IMR-90 (cell line): ENCODE measurements at regions not wholly inside any gene's neighbourhood (a gene's known extent, or its start where the extent isn't known, plus 50 kb on each side); places are given as distances from the start of the nearest gene placed in this dataset.

Experiments
- ATAC-seq: fragments of 200-7000 bp; cut with Tn5 transposase; 2 replicates; pipeline ENCODE4 v1.9.1; 2020; ENCODE audit warnings: low read depth, mild to moderate bottlenecking, moderate library complexity
- BruUV-seq: library from RNA; stranded (reverse); fragments of 400-500 nt; replicated peaks from 2 replicates; lab custom pipeline; 2021; lab: Mats Ljungman, UMichigan
- CTCF ChIA-PET: fragments of 300-600 bp; formaldehyde crosslinking; extraction: SDS; loops from one replicate; lab custom pipeline; 2021; ENCODE audit warnings: antibody characterized with exemption; lab: Yijun Ruan, JAX
- POLR2A ChIA-PET: fragments of 300-600 bp; sonication (Branson Sonifier 250); formaldehyde crosslinking; loops from one replicate; lab custom pipeline; 2022; ENCODE audit warnings: antibody characterized with exemption; ENCODE audit not compliant: unreplicated experiment; lab: Charles Lee
- DNase-seq: peaks from one replicate; pipeline ENCODE4 v3.0.0; 2013
- H2AFZ ChIP-seq: replicated peaks from 2 replicates; pipeline ENCODE3; 2013; ENCODE audit warnings: low read length, mild to moderate bottlenecking; ENCODE audit not compliant: poor library complexity
- H2AK5ac ChIP-seq: 2 replicates; pipeline ENCODE4 v1.6.1; 2013; ENCODE audit warnings: low read depth, low read length, inconsistent platforms
- H2AK9ac ChIP-seq: replicated peaks from 2 replicates; pipeline ENCODE3; 2013; ENCODE audit warnings: mild to moderate bottlenecking, low read depth, low read length, moderate library complexity; ENCODE audit not compliant: poor library complexity
- H2BK120ac ChIP-seq: 2 replicates; pipeline ENCODE4 v1.6.1; 2013; ENCODE audit warnings: low read depth, low read length, inconsistent platforms
- H2BK15ac ChIP-seq: 3 replicates; pipeline ENCODE4 v1.6.1; 2013; ENCODE audit warnings: low read depth, low read length, inconsistent platforms
- H2BK20ac ChIP-seq: 2 replicates; pipeline ENCODE4 v1.6.1; 2013; ENCODE audit warnings: low read depth, mild to moderate bottlenecking, inconsistent platforms, low read length, moderate library complexity
- H2BK5ac ChIP-seq: 2 replicates; pipeline ENCODE4 v1.6.1; 2013; ENCODE audit warnings: mild to moderate bottlenecking, low read depth, low read length, inconsistent platforms; ENCODE audit not compliant: poor library complexity, severe bottlenecking
- H3K14ac ChIP-seq: replicated peaks from 2 replicates; pipeline ENCODE4 v1.6.1; 2013; ENCODE audit warnings: low read depth, low read length, inconsistent platforms
- H3K18ac ChIP-seq: 2 replicates; pipeline ENCODE4 v1.6.1; 2013; ENCODE audit warnings: low read depth, low read length, control low read depth
- H3K23ac ChIP-seq: 2 replicates; pipeline ENCODE4 v1.6.1; 2013; ENCODE audit warnings: low read depth, low read length, inconsistent platforms
- H3K27ac ChIP-seq: 2 replicates; pipeline ENCODE4 v1.5.1; 2013; ENCODE audit warnings: mild to moderate bottlenecking, control low read depth, low read length; ENCODE audit not compliant: insufficient read depth
- H3K27me3 ChIP-seq: 2 replicates; pipeline ENCODE4 v1.6.1; 2013; ENCODE audit warnings: low read length; ENCODE audit not compliant: control insufficient read depth, insufficient read depth
- H3K36me3 ChIP-seq: 2 replicates; pipeline ENCODE4 v1.6.1; 2013; ENCODE audit warnings: low read length, mixed read lengths; ENCODE audit not compliant: control insufficient read depth, insufficient read depth
- H3K4ac ChIP-seq: 2 replicates; pipeline ENCODE4 v1.6.1; 2013; ENCODE audit warnings: low read depth, low read length, inconsistent platforms
- H3K4me1 ChIP-seq: 2 replicates; pipeline ENCODE4 v1.6.1; 2013; ENCODE audit warnings: low read length, mixed read lengths; ENCODE audit not compliant: control insufficient read depth, insufficient read depth
- H3K4me2 ChIP-seq: 2 replicates; pipeline ENCODE4 v1.6.1; 2013; ENCODE audit warnings: low read depth, mild to moderate bottlenecking, control low read depth, low read length, moderate library complexity
- H3K4me3 ChIP-seq: 2 replicates; pipeline ENCODE4 v1.5.1; 2013; ENCODE audit warnings: low read depth, mild to moderate bottlenecking, control low read depth, low read length, moderate library complexity; ENCODE audit not compliant: insufficient read depth
- H3K56ac ChIP-seq: 2 replicates; pipeline ENCODE4 v1.6.1; 2013; ENCODE audit warnings: low read length, inconsistent platforms; ENCODE audit not compliant: insufficient read depth; ENCODE audit errors: extremely low read depth
- H3K79me1 ChIP-seq, 2 experiments: 2 replicates each; pipeline ENCODE4 v1.6.1; 2013; ENCODE audit warnings: low read length in 2 of 2, inconsistent platforms in 1 of 2, low read depth in 1 of 2
- H3K9ac ChIP-seq: 2 replicates; pipeline ENCODE4 v1.6.1; 2013; ENCODE audit warnings: low read depth, low read length, control low read depth
- H3K9me1 ChIP-seq: 2 replicates; pipeline ENCODE4 v1.6.1; 2013; ENCODE audit warnings: low read length, inconsistent platforms; ENCODE audit not compliant: insufficient read depth
- H3K9me3 ChIP-seq: 2 replicates; pipeline ENCODE4 v1.6.1; 2013; ENCODE audit warnings: low read length; ENCODE audit not compliant: control insufficient read depth, insufficient read depth
- H4K20me1 ChIP-seq: 2 replicates; pipeline ENCODE4 v1.6.1; 2013; ENCODE audit warnings: low read length, inconsistent platforms; ENCODE audit not compliant: insufficient read depth
- H4K5ac ChIP-seq: 2 replicates; pipeline ENCODE4 v1.6.1; 2013; ENCODE audit warnings: mild to moderate bottlenecking, low read depth, low read length, control low read depth
- H4K8ac ChIP-seq, 2 experiments: 2 replicates each; pipeline ENCODE4 v1.6.1; 2013; ENCODE audit warnings: low read depth in 2 of 2, low read length in 2 of 2, control low read depth in 1 of 2, inconsistent platforms in 1 of 2
- H4K91ac ChIP-seq: 2 replicates; pipeline ENCODE4 v1.6.1; 2013; ENCODE audit warnings: low read depth, low read length, inconsistent platforms; ENCODE audit not compliant: insufficient read depth
- CEBPB ChIP-seq: IDR thresholded peaks from 2 replicates; pipeline ENCODE4 v1.6.1; 2012; ENCODE audit warnings: low read depth, low read length, improper control_type of control experiment
- MXI1 ChIP-seq: IDR thresholded peaks from 2 replicates; pipeline ENCODE4 v1.6.1; 2012; ENCODE audit warnings: low read depth, mild to moderate bottlenecking, low read length, moderate library complexity, borderline replicate concordance
- WGBS, 2 experiments: methylation state at CpG; one replicate each; pipeline versions ENCODE4 v1.1.5 to v1.1.7; 2013; ENCODE audit warnings: missing lambda C conversion rate in 2 of 2; ENCODE audit not compliant: insufficient read length in 1 of 2; ENCODE audit errors: extremely low coverage in 2 of 2; 5-methylcytosine and 5-hydroxymethylcytosine counted together
- dilution Hi-C: fragments of 300-500 bp; cut with HindIII; formaldehyde crosslinking; loops from one replicate; pipeline ENCODE4 v1.14.3; 2018; ENCODE audit warnings: low sequenced_read_pairs; ENCODE audit not compliant: unreplicated experiment
- in situ Hi-C: fragments of 300-500 bp; cut with MboI; formaldehyde crosslinking; loops from 3 replicates; pipeline ENCODE4 v1.14.3; 2019; ENCODE audit warnings: low sequenced_read_pairs, inconsistent platforms, mixed read lengths
- intact Hi-C: fragments of 100-400 bp; cut with micrococcal nuclease; formaldehyde crosslinking; loops from 2 replicates; pipeline ENCODE4 v1.10.0; 2022

GRCh38 chr6:140178520-140178919, 804.1 kb upstream of the CITED2 start:
- in situ Hi-C loops: no loop called here

More at GRCh38 chr6:140178520-140178919, 804.1 kb upstream of the CITED2 start:
- H2BK20ac ChIP-seq: no peak overlapping the region
- H3K9ac ChIP-seq: no peak overlapping the region
- H3K9me3 ChIP-seq: no peaks in the 10 kb centered on the region
- H3K4ac ChIP-seq: no peak overlapping the region
- peak overlapping the region; percentile 3; the same call in 1 of the 2 replicates for H2BK120ac ChIP-seq
- intact Hi-C loops: no loop called here
- H3K18ac ChIP-seq: peak overlapping the region; percentile 66; the same call in 1 of the 2 replicates
- DNase-seq (peak; percentile 77), ATAC-seq (peak; percentile 38; the same call in 1 of the 2 replicates)
- H3K4me1 ChIP-seq: peaks cover 11% of the 10 kb centered on the region
- no peaks in the 10 kb centered on the region for H3K79me1 ChIP-seq
- H3K36me3 ChIP-seq: no peaks in the 10 kb centered on the region
- no peak overlapping the region for H3K14ac ChIP-seq
- H3K27ac ChIP-seq: no peak overlapping the region
- no TSS peak for BruUV-seq
- H3K56ac ChIP-seq: no peak overlapping the region
- no peaks in the 10 kb centered on the region for H3K27me3 ChIP-seq
- TF ChIP-seq MXI1 (no peak), CEBPB (peak; percentile 55)
- H4K5ac ChIP-seq: peak overlapping the region; percentile 57; the same call in 1 of the 2 replicates
- H3K4me2 ChIP-seq: peak overlapping the region; percentile 8; the same call in 1 of the 2 replicates
- dilution Hi-C loops: no loop called here
- POLR2A ChIA-PET: no interaction called here
- no peak overlapping the region for H2AFZ ChIP-seq
- H4K91ac ChIP-seq: no peak overlapping the region
- H3K9me1 ChIP-seq: 0 out of 2 replicates have a peak, but pooled peaks cover 5% of the 10 kb centered on the region
- peak overlapping the region; percentile 88 for H2BK5ac ChIP-seq
- H2BK15ac ChIP-seq: no peak overlapping the region
- H4K8ac ChIP-seq: no peak overlapping the region
- CTCF ChIA-PET: no interaction called here
- WGBS, 2 experiments: no CpG with 5 or more reads among the region's 1 CpG
- H2AK5ac ChIP-seq: no peak overlapping the region
- no peak overlapping the region for H3K4me3 ChIP-seq
- H4K20me1 ChIP-seq: no peaks in the 10 kb centered on the region
- no peak overlapping the region for H2AK9ac ChIP-seq
- H3K23ac ChIP-seq: no peak overlapping the region
